Caco-2 (cell line): ENCODE measurements at regions not wholly inside any gene's neighbourhood (a gene's known extent, or its start where the extent isn't known, plus 50 kb on each side); places are given as distances from the start of the nearest gene placed in this dataset.

ENCODE experiments used
- BruUV-seq: library from RNA; stranded (reverse); fragments of 400-500 nt; replicated peaks from 2 replicates; lab custom pipeline; 2021; lab: Mats Ljungman, UMichigan
- CTCF ChIA-PET: fragments of 300-600 bp; sonication (Branson Sonifier 250); formaldehyde crosslinking; loops from one replicate; lab custom pipeline; 2022; ENCODE audit warnings: antibody characterized with exemption; lab: Charles Lee
- POLR2A ChIA-PET: fragments of 300-600 bp; sonication (Branson Sonifier 250); formaldehyde crosslinking; loops from one replicate; lab custom pipeline; 2022; ENCODE audit warnings: antibody characterized with exemption; lab: Charles Lee
- DNase-seq, 2 experiments: peaks; one replicate each; pipeline versions ENCODE4 v3.0.0 to v3.0.0-alpha.2; 2020 to 2022
- H3K27me3 ChIP-seq: replicated peaks from 2 replicates; pipeline ENCODE4 v1.6.0; 2011; ENCODE audit warnings: low read length; ENCODE audit not compliant: control insufficient read depth, insufficient read depth
- H3K36me3 ChIP-seq: 2 replicates; pipeline ENCODE4 v1.5.1; 2011; ENCODE audit warnings: low read length; ENCODE audit not compliant: control insufficient read depth, insufficient read depth
- H3K4me1 ChIP-seq: fragments of 250-450 bp; sonication (Bioruptor Pico); 2 replicates; pipeline ENCODE4 v1.5.1; 2020; ENCODE audit warnings: mild to moderate bottlenecking
- H3K4me3 ChIP-seq: 2 replicates; pipeline ENCODE4 v1.5.1; 2011; ENCODE audit warnings: low read depth, mild to moderate bottlenecking, control low read depth, low read length
- H3K9me3 ChIP-seq: fragments of 250-450 bp; sonication (Bioruptor Pico); 2 replicates; pipeline ENCODE4 v1.5.1; 2020; ENCODE audit warnings: mild to moderate bottlenecking, moderate library complexity
- H3K27ac Mint-ChIP-seq: one replicate; pipeline ENCODE4 v1.8.0; 2022; ENCODE audit warnings: mixed read lengths; ENCODE audit not compliant: unreplicated experiment
- H3K27me3 Mint-ChIP-seq: one replicate; pipeline ENCODE4 v1.8.0; 2022; ENCODE audit warnings: mixed read lengths; ENCODE audit not compliant: insufficient read depth, unreplicated experiment
- H3K36me3 Mint-ChIP-seq: one replicate; pipeline ENCODE4 v1.8.0; 2022; ENCODE audit warnings: mild to moderate bottlenecking, mixed read lengths; ENCODE audit not compliant: insufficient read depth, unreplicated experiment
- H3K4me1 Mint-ChIP-seq: one replicate; pipeline ENCODE4 v1.8.0; 2022; ENCODE audit warnings: low read depth, mixed read lengths; ENCODE audit not compliant: unreplicated experiment
- H3K4me3 Mint-ChIP-seq: one replicate; pipeline ENCODE4 v1.8.0; 2022; ENCODE audit warnings: mild to moderate bottlenecking, moderate library complexity, mixed read lengths; ENCODE audit not compliant: unreplicated experiment
- H3K9me3 Mint-ChIP-seq: one replicate; pipeline ENCODE4 v1.8.0; 2022; ENCODE audit warnings: mixed read lengths; ENCODE audit not compliant: unreplicated experiment
- CTCF ChIP-seq, 2 experiments: fragments of 200-600 bp in 1 of 2; IDR thresholded peaks; 1 replicate in 1 of 2; 2 replicates in 1 of 2; pipeline versions ENCODE4 v1.5.1 to v1.8.0; 2011 to 2022; ENCODE audit warnings: antibody characterized with exemption in 1 of 2, control low read depth in 1 of 2, inconsistent platforms in 1 of 2, low read depth in 1 of 2, low read length in 1 of 2, mild to moderate bottlenecking in 1 of 2, moderate library complexity in 1 of 2; ENCODE audit not compliant: insufficient read depth in 1 of 2, severe bottlenecking in 1 of 2, unreplicated experiment in 1 of 2
- intact Hi-C: fragments of 100-400 bp; cut with micrococcal nuclease; formaldehyde crosslinking; loops from one replicate; pipeline ENCODE4 v1.10.0; 2022; ENCODE audit not compliant: unreplicated experiment

- H3K4me1 Mint-ChIP-seq, result peaks cover 42% of the 10 kb centered on the region
- H3K9me3 Mint-ChIP-seq, result peaks cover 11% of the 10 kb centered on the region
- H3K4me3 ChIP-seq, result no peak overlapping the region
- no peaks in the 10 kb centered on the region for H3K36me3 ChIP-seq
- peaks cover 16% of the 10 kb centered on the region for H3K36me3 Mint-ChIP-seq
- intact Hi-C loops, result no loop called here
- H3K27me3 ChIP-seq, result no peaks in the 10 kb centered on the region
- no peak for TF ChIP-seq CTCF (IDR thresholded peaks at IDR 0.05; ENCODE audit: insufficient read depth in 1 of 2, low read depth in 1 of 2, low read length in 1 of 2, severe bottlenecking in 1 of 2, unreplicated experiment in 1 of 2)
- no peaks in the 10 kb centered on the region for H3K27me3 Mint-ChIP-seq
- CTCF ChIA-PET, result no interaction called here
- no TSS peak for BruUV-seq
- H3K27ac Mint-ChIP-seq, result peak overlapping the region; percentile 97
- H3K9me3 ChIP-seq, result no peaks in the 10 kb centered on the region
- peak; percentile 57 to 78 for DNase-seq
- POLR2A ChIA-PET, result no interaction called here
- H3K4me1 ChIP-seq, result peaks cover 72% of the 10 kb centered on the region
- peak overlapping the region; percentile 49 for H3K4me3 Mint-ChIP-seq
Observed at GRCh38 chr2:109067631-109068125, 61.3 kb upstream of the SH3RF3 start.

DNA sequence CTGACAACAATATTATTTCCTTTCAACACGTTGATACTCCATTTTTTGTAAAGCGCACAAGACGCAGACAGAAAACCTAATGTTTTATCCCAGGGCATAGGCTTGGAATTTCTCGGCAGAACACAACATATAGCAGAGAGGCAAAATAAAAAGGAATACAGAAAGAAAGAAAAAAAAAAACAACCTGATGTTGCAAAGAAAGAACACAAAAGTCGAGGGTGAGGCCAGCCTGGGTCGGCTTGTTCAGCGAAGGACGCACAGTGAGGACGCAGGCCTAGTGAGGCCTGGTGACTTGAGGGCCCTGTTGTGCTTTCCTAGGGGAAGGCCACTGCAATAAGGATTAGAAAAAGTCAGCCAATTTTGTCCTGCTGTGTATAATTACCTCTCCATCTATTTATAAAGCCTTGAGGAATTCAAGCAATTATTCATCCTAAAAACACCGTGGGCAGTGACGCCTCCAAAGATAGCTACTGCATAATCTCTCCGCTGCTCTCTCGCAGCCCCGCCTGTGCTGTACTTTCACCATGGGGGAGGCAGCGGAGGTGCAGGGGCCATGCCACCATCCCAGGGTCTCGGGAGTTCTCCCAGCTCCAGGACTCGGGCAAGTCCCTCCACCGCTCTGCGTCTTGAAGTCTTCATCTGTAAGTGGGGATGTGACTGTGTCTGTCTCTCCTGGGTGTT lies 61.9 kb upstream of the SH3RF3 start:
- H3K4me3 Mint-ChIP-seq, result no peak overlapping the region
- ChIA-PET POLR2A (no interaction called here), CTCF (no interaction called here)
- peaks cover 9% of the 10 kb centered on the region for H3K9me3 Mint-ChIP-seq
- no peak for TF ChIP-seq CTCF (IDR thresholded peaks at IDR 0.05; ENCODE audit: insufficient read depth in 1 of 2, low read depth in 1 of 2, low read length in 1 of 2, severe bottlenecking in 1 of 2, unreplicated experiment in 1 of 2)
- intact Hi-C loops, result no loop called here
- peak overlapping the region; percentile 97 for H3K27ac Mint-ChIP-seq
- Histone ChIP-seq H3K4me1 (peaks cover 77% of the 10 kb centered on the region), H3K27me3 (no peaks in the 10 kb centered on the region), H3K4me3 (no peak overlapping the region), H3K9me3 (no peaks in the 10 kb centered on the region), H3K36me3 (no peaks in the 10 kb centered on the region)
- H3K4me1 Mint-ChIP-seq, result peaks cover 46% of the 10 kb centered on the region
- no TSS peak for BruUV-seq
- peak in 1 of 2 experiments; percentile 46 for DNase-seq
- no peaks in the 10 kb centered on the region for H3K27me3 Mint-ChIP-seq
- peaks cover 16% of the 10 kb centered on the region for H3K36me3 Mint-ChIP-seq

DNA sequence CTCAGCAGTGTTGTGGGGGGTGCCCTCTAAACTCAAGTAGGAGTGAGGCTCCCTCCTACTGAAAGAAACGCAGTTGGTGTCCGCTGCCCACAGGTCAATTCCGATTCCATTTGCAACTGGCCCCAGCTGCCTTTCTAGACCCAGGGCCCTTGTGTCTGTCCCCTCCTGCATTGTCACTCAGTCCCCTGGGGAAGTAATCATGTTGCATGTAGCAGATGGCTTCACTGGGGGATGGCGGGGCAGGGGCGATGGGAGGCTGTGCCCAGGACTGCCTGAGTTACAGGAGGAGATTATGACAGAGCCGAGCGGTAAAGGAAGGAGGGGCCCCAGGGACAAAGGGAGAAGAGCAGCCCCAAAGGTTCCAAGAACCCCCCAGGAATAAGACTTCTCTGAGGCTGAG lies 62.5 kb upstream of the SH3RF3 start:
- no peak for TF ChIP-seq CTCF (IDR thresholded peaks at IDR 0.05; ENCODE audit: insufficient read depth in 1 of 2, low read depth in 1 of 2, low read length in 1 of 2, severe bottlenecking in 1 of 2, unreplicated experiment in 1 of 2)
- peak overlapping the region; percentile 97 for H3K27ac Mint-ChIP-seq

More for the DNA sequence above, 62.5 kb upstream of the SH3RF3 start:
- H3K36me3 ChIP-seq, result no peaks in the 10 kb centered on the region
- BruUV-seq, result no TSS peak
- peak in 1 of 2 experiments; percentile 25 for DNase-seq
- no peak overlapping the region for H3K4me3 ChIP-seq
- Mint-ChIP-seq H3K27me3 (no peaks in the 10 kb centered on the region), H3K36me3 (peaks cover 16% of the 10 kb centered on the region), H3K4me3 (no peak overlapping the region), H3K4me1 (peaks cover 45% of the 10 kb centered on the region), H3K9me3 (peaks cover 3% of the 10 kb centered on the region)
- intact Hi-C loops, result no loop called here
- ChIA-PET POLR2A (no interaction called here), CTCF (no interaction called here)
- no peaks in the 10 kb centered on the region for H3K9me3 ChIP-seq
- peaks cover 83% of the 10 kb centered on the region for H3K4me1 ChIP-seq
- H3K27me3 ChIP-seq, result no peaks in the 10 kb centered on the region
